ENCODE measurements at regions not wholly inside any gene's neighbourhood (a gene's known extent, or its start where the extent isn't known, plus 50 kb on each side); places are given as distances from the start of the nearest gene placed in this dataset.

DNA sequence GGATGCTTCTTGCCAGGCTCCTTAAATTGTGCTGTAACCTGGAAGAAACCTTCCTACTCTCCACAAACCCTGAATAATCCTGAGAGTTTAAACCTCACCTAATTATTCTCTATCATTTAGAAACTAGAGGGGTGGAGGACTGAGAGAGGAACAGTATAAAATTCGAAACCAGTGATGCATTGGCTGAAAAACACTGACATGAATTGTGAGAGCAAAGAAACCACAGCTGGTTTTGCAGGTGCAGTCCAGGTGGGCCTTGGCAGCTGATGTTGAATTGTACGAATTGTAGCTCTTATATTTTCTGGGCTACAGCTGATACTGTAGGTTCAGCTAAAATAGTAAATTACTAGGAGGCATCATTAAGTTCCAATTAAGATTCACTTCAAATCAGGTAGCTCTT lies 227.0 kb upstream of the SLITRK5 start:
- TF ChIP-seq, protein P1, sequence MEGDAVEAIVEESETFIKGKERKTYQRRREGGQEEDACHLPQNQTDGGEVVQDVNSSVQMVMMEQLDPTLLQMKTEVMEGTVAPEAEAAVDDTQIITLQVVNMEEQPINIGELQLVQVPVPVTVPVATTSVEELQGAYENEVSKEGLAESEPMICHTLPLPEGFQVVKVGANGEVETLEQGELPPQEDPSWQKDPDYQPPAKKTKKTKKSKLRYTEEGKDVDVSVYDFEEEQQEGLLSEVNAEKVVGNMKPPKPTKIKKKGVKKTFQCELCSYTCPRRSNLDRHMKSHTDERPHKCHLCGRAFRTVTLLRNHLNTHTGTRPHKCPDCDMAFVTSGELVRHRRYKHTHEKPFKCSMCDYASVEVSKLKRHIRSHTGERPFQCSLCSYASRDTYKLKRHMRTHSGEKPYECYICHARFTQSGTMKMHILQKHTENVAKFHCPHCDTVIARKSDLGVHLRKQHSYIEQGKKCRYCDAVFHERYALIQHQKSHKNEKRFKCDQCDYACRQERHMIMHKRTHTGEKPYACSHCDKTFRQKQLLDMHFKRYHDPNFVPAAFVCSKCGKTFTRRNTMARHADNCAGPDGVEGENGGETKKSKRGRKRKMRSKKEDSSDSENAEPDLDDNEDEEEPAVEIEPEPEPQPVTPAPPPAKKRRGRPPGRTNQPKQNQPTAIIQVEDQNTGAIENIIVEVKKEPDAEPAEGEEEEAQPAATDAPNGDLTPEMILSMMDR (IDR thresholded peaks at IDR 0.05; ENCODE audit: control extremely low read depth, extremely low read depth) = no peak
- Histone ChIP-seq H3K27me3 (ENCODE audit: control insufficient read depth in 3 of 3, insufficient read depth in 3 of 3, low read length in 2 of 3) (no peaks in the 10 kb centered on the region), H3K9ac (ENCODE audit: insufficient read depth in 1 of 2, low read length in 2 of 2) (no peak overlapping the region), H3K4me3 (no peak overlapping the region), H3K9me3 (ENCODE audit: control insufficient read depth in 4 of 4, insufficient read depth in 3 of 4, low read length in 3 of 4) (no peaks in the 10 kb centered on the region), H3K36me3 (ENCODE audit: control insufficient read depth in 4 of 4, insufficient read depth in 4 of 4, low read length in 4 of 4) (no peaks in the 10 kb centered on the region), H3K4me1 (ENCODE audit: control insufficient read depth in 5 of 5, insufficient read depth in 5 of 5, low read length in 5 of 5) (no peaks in the 10 kb centered on the region), H3K27ac (ENCODE audit: low read depth in 1 of 2, low read length in 1 of 2) (no peak overlapping the region)
- ATAC-seq (ENCODE audit: insufficient read depth, low FRiP score) (no peak), DNase-seq (no peak)
- 61 to 66% methylated on average over 2 of the region's 2 CpGs for WGBS, 2 donors

DNA sequence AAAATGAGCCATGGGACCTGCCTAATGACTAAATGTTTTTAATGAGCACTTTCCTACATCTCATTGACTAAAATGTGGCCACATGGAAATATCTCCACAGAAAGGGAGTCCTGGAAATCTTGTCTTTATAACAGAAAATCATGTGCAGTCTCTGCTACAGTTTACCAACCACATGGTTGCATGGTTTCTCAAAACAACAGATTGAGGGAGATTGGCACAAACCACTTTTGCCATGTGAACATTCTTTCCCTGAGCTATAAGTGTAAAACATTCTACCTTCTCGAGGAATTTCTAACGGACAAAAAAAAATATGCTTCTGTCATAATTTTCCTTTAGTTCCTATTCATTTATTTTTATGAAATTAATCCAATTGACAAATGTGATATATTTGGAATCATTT lies 218.9 kb upstream of the SLITRK5 start:
- H3K4me1 ChIP-seq (ENCODE audit: control insufficient read depth in 5 of 5, insufficient read depth in 5 of 5, low read length in 5 of 5) = no peaks in the 10 kb centered on the region
- H3K9me3 ChIP-seq (ENCODE audit: control insufficient read depth in 4 of 4, insufficient read depth in 3 of 4, low read length in 3 of 4) = no peaks in the 10 kb centered on the region
- DNase-seq (no peak), ATAC-seq (ENCODE audit: insufficient read depth, low FRiP score) (no peak)
- 82 to 92% methylated on average over 2 of the region's 2 CpGs for WGBS, 2 donors
- no peak overlapping the region for H3K9ac ChIP-seq (ENCODE audit: insufficient read depth in 1 of 2, low read length in 2 of 2)
- H3K36me3 ChIP-seq (ENCODE audit: control insufficient read depth in 4 of 4, insufficient read depth in 4 of 4, low read length in 4 of 4) = no peaks in the 10 kb centered on the region
- no peaks in the 10 kb centered on the region for H3K27me3 ChIP-seq (ENCODE audit: control insufficient read depth in 3 of 3, insufficient read depth in 3 of 3, low read length in 2 of 3)
- TF ChIP-seq, protein P1 (IDR thresholded peaks at IDR 0.05; ENCODE audit: control extremely low read depth, extremely low read depth) = no peak
- H3K27ac ChIP-seq (ENCODE audit: low read depth in 1 of 2, low read length in 1 of 2) = no peak overlapping the region
- H3K4me3 ChIP-seq = no peak overlapping the region

DNA sequence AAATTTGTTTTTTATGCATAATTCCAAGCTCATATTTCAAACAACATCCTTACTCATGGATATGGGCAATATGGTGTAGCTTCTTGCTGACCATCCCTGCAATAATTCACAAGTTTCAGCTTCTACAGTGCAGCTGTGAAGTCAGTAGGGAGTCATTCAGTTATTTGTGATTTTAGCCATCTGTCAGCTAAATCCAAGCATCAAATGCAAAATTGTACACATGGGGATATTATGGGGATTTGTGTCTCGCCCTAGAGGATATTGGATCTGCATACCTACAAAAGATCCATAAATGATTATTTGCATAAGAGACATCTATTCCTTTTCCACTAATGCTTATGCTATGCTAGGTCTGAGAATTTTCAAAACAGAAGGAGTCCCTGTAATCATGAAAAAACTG lies 217.9 kb upstream of the SLITRK5 start:
- H3K4me1 ChIP-seq (ENCODE audit: control insufficient read depth in 5 of 5, insufficient read depth in 5 of 5, low read length in 5 of 5) = no peaks in the 10 kb centered on the region
- H3K4me3 ChIP-seq = no peak overlapping the region
- WGBS, 2 donors = 63 to 80% methylated on average over 1 of the region's 1 CpG
- ATAC-seq (ENCODE audit: insufficient read depth, low FRiP score) (no peak), DNase-seq (no peak)
- H3K27me3 ChIP-seq (ENCODE audit: control insufficient read depth in 3 of 3, insufficient read depth in 3 of 3, low read length in 2 of 3) = no peaks in the 10 kb centered on the region
- TF ChIP-seq, protein P1 (IDR thresholded peaks at IDR 0.05; ENCODE audit: control extremely low read depth, extremely low read depth) = no peak
- H3K9ac ChIP-seq (ENCODE audit: insufficient read depth in 1 of 2, low read length in 2 of 2) = no peak overlapping the region
- no peak overlapping the region for H3K27ac ChIP-seq (ENCODE audit: low read depth in 1 of 2, low read length in 1 of 2)
- no peaks in the 10 kb centered on the region for H3K9me3 ChIP-seq (ENCODE audit: control insufficient read depth in 4 of 4, insufficient read depth in 3 of 4, low read length in 3 of 4)
- no peaks in the 10 kb centered on the region for H3K36me3 ChIP-seq (ENCODE audit: control insufficient read depth in 4 of 4, insufficient read depth in 4 of 4, low read length in 4 of 4)

DNA sequence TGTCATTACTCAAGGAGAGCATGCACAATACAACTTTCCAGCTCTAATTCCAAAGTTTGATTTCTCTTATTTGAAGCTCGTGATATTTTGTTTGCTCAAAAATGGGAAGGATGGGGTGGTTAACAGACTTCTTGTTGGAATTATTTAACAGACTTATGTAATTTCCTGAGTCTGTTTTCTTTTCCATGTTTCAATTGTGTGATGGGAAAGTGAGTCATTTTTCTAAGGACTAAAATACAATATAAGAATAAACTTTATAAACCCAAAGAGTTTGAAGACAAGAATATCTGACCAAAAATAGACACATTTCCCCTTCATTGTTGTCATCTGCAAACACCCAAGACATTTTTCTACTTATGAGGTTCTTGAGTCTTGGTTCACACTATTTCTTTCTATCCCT lies 211.8 kb upstream of the SLITRK5 start:
- Histone ChIP-seq H3K4me3 (no peak overlapping the region), H3K9me3 (ENCODE audit: control insufficient read depth in 4 of 4, insufficient read depth in 3 of 4, low read length in 3 of 4) (no peaks in the 10 kb centered on the region), H3K27me3 (ENCODE audit: control insufficient read depth in 3 of 3, insufficient read depth in 3 of 3, low read length in 2 of 3) (no peaks in the 10 kb centered on the region), H3K4me1 (ENCODE audit: control insufficient read depth in 5 of 5, insufficient read depth in 5 of 5, low read length in 5 of 5) (no peaks in the 10 kb centered on the region), H3K27ac (ENCODE audit: low read depth in 1 of 2, low read length in 1 of 2) (no peak overlapping the region), H3K9ac (ENCODE audit: insufficient read depth in 1 of 2, low read length in 2 of 2) (no peak overlapping the region), H3K36me3 (ENCODE audit: control insufficient read depth in 4 of 4, insufficient read depth in 4 of 4, low read length in 4 of 4) (no peaks in the 10 kb centered on the region)
- DNase-seq = no peak
- TF ChIP-seq, protein P1 (IDR thresholded peaks at IDR 0.05; ENCODE audit: control extremely low read depth, extremely low read depth) = no peak
- no peak for ATAC-seq (ENCODE audit: insufficient read depth, low FRiP score)
- 46 to 49% methylated on average over 1 of the region's 1 CpG for WGBS, 2 donors
